Myocyte (in vitro differentiated cells): ENCODE measurements at regions not wholly inside any gene's neighbourhood (a gene's known extent, or its start where the extent isn't known, plus 50 kb on each side); places are given as distances from the start of the nearest gene placed in this dataset.
"Not testable (repeated sequence)": the region's sequence is repeated elsewhere in the genome, so short reads cannot be mapped to it uniquely, and the experiment has no call there.

Experiments used
- DNase-seq: peaks from one replicate; pipeline ENCODE4 v3.0.0-alpha.2; 2012; ENCODE audit warnings: low read depth

DNA sequence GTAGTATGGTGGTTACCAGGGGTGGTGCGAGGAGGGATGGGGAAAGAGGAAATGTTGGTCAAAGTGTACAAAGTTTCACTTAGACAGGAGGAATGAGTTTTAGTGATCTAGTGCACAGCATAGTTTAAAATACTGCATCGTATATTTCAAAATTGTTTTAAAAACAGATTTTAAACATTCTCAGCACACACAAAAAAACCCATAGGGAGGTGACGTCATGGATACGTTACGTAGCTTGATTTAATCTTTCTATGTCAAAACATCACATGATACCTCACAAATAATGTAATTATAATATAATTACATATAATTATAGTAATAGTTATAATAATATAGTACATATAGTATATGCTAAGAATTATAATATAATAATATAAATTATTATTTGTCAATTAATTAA lies 614.2 kb downstream of the TMEM114 start:
- DNase-seq: no peak

DNA sequence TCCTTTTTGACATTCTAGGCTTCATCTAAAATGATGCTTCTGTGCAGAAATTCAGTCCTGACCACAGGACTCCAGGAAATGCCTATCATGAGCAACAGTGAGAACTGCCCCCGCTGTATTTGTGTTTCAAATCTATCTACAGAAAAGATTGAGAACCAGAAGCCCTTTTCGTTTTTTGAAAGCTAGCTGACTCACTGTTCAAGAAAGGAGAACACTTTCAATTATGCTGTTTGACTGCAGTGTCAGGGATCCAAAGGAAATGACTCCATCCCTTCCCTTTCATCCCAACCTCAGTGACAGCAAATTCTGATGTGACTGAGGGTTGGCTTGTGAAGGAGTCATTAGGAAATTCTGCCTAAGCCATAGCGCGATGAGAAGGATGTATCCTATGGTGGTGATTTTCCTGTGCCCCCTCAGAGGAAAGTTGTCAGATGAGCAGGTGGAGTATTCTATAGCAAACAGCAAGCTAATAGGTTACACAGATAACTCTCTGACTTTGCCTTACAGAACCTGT lies 622.3 kb downstream of the TMEM114 start:
- no peak for DNase-seq

GRCh38 chr16:7964744-7965143 lies 625.6 kb downstream of the TMEM114 start:
- DNase-seq: no peak

- DNase-seq: no peak
Measured at GRCh38 chr16:7964167-7964566, 626.1 kb downstream of the TMEM114 start.

DNA sequence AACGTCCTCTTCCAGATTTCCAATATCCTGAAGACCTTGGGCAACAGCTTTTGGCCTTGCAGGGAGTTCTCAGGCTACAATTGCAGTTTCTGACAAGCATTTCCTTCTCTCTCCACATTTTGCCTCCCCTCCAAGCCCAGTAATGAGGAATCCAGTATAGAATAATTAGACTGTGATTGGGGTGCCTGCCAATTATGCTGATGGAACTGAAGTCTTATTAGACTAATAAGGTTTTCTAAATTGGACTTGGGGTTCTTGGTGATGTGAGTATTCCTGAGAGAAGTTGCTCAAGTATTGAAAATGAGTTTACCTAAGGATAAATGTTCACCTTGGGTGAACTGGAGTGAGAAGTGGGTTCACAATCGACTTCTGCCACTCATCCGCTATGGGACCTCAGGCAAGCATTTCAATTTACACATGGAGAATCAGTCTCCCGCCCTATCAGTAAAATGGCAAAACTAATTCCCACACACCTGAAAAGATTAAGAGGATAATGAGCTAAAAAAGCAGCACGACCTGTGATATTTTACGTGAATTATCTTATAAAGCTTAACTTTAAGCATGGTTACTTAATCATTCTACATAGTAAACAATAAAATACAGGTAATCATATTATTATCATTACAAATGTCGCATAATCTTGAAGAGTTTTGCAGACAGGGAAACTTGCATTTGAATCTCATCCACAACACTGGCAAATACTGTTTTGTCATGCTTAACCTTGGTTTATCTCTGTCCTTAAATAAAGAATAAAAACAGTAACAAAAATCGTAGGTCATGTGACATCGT lies 628.0 kb downstream of the TMEM114 start:
- DNase-seq: no peak

DNA sequence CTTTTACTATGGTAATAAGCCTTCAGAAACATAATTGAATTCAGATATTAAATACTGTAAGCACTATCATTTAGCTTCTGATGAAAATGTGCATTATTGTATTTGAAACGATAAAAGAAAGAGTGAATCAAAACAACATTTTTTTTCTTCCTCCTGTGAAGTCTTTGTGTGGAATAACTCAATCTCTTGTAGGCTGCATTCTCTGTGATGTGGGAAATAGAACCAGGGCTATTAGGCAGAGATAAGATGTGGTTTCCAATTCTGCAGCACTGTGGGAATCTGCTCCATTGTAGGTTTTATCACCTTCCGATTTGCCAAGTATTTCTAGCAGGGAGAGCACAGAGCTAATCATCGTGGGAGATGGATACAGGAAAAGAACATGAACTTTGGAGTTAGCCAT lies 624.5 kb downstream of the RBFOX1 start:
- DNase-seq: no peak

- DNase-seq: no peak
Measured at GRCh38 chr16:7953360-7953759, 620.7 kb downstream of the RBFOX1 start.

GRCh38 chr16:7946142-7946541 lies 613.5 kb downstream of the RBFOX1 start:
- no peak for DNase-seq

DNA sequence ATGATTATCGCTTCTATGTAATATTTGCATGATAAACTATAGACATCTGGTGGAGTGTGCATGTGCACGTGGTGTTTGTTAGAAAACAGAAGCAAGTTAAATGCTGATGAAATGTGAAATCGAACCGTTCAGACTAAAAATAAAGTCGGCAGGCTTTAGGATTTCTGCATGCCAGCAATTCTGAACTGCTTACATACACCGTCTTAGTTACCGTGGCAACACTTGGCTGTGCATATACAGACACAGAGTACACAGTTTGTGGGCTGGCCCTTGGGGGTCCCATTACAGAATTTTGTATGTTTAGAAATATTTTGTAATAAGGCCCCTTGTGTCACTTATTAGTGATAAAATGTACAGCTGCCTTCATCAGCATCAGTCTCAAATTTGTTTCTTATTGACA lies 605.5 kb downstream of the RBFOX1 start:
- DNase-seq: no peak

DNA sequence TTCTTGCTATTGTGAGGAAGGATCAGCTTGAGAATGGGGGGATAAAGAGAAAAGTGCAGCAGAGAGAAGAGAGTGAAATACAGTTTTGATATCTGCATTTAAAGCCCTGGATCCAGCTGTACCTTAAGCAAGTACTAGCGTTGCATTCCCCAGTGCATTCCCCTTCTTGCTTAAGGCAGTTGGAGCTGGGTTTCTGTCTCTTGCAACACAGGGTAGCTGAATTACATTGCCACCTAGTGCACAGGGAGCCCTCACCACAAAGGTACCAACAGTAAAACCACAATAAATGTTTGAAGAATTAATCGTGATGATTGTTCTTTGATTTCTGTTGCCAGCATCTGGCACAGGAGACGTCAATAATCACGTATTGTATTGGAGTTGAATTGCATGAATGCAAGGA lies 588.7 kb downstream of the RBFOX1 start:
- no peak for DNase-seq

GRCh38 chr16:7919782-7920181 lies 587.1 kb downstream of the RBFOX1 start:
- no peak for DNase-seq

GRCh38 chr16:7914748-7915147 lies 582.1 kb downstream of the RBFOX1 start:
- no peak for DNase-seq

- DNase-seq: no peak
Measured at GRCh38 chr16:7912132-7912531, 579.5 kb downstream of the RBFOX1 start.

DNA sequence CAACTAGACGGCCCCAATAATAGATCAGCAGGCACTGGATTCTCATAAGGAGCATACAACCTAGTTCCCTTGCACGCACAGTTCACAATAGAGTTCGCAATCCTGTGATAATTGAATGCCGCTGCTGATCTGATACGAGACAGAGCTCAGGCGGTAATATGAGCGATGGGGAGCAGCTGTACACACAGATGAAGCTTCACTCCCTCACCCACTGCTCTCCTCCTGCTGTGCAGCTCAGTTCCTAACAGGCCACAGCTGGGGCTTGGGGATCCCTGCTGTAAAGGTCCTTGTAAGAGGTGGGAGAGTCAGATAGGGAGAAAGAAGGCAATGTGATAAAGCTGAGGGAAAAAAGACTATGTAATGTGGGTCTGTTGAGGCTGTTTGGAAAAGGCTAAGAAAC lies 577.5 kb downstream of the RBFOX1 start:
- DNase-seq: no peak

- DNase-seq: no peak
Measured at GRCh38 chr16:7888411-7888810, 555.8 kb downstream of the RBFOX1 start.

DNA sequence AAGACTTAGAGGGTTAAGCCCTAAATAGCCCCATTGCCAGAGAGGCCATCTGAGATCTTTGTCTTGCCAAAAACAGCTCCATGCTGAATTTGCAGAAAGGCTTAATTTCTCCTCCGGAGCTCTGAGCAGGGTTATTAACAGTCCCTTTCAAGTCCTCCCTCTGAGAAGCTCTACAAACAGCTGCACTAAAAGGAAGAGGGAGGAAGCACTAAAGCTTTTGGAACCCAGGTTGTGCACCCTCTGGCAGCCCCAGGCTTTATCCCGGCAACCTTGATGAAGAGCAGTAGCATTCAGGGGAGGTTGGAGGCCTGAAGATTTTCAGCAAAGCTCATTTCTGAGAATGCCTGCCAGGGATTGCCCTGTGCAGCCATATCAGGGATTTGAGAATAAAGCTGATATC lies 554.7 kb downstream of the RBFOX1 start:
- DNase-seq: no peak

- no peak for DNase-seq
Measured at GRCh38 chr16:7871979-7872378, 539.3 kb downstream of the RBFOX1 start.

- DNase-seq: no peak
Measured at GRCh38 chr16:7871371-7871770, 538.7 kb downstream of the RBFOX1 start.

DNA sequence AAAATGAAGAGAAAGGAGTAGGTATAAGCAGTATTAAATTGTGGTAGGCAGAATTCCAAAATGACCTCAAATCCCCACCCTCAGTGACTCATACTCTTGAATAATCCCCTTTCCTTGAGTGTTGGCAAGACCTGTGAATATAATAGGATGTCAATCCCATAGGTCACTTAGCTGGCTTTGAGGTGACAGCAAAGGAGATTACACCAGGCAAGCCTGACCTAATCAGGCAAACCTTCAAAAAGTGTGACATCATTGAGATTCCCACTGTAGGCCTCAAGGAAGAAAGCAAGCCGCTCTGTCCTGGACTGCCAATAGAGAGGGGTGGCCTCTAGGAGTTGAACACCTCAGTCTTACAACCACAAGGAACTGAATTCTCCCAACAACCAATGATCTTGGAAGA lies 535.2 kb downstream of the RBFOX1 start:
- DNase-seq: no peak

DNA sequence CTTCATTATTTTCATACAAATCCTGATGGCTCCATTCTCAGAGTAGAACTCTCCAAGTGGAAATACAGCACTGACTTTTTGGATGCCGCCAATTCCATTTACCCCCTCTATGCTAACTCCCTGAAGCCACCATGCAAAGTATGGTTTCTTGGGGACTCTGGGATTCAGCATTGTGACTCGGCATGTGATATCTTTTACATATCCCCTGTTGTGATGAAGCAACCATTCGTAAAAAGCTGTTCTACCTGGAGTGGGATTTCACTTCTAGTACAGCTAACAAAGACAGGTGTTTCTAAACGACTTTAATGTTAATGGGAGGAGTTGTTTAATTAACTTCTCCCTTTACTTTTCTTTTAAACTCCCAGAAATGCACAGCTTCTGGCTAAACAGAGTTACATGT lies 533.5 kb downstream of the RBFOX1 start:
- no peak for DNase-seq

- not testable (repeated sequence) for DNase-seq
Measured at GRCh38 chr16:7865393-7865792, 532.7 kb downstream of the RBFOX1 start.

DNA sequence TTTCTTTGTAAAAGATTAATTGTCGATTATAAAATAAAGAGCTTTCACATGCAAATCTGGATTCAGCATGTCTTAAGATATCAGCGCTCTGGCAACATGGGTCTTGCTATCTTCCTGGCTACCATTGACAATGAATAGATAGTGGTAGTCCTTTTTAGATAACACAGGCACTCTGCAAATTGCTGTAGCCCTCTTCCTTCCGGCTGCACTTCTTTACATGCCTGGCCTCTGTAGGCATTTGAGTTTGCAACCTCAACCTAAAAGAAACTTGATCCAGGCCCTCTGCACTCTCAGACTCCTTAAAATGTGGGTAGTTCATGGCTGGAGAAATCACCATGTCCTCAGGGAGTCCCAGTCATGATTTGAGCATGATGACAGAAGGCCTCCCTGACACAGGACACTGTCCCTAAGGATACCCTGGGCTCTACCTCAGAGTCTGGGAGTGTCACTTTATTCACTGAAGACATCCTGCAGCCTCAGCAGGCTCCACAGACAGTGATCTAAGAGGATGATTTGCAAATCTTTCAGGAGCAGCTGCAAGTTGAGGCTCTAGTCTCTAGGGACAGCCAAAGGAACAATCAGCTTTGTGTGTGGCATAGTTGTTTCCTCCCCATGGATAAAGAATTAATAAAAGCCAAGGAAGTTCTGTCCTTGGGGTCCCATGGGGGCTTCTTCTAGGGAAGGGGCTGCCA lies 529.4 kb downstream of the RBFOX1 start:
- no peak for DNase-seq

- no peak for DNase-seq
Measured at GRCh38 chr16:7853197-7853596, 520.6 kb downstream of the RBFOX1 start.
